ENCODE measurements at regions not wholly inside any gene's neighbourhood (a gene's known extent, or its start where the extent isn't known, plus 50 kb on each side); places are given as distances from the start of the nearest gene placed in this dataset.

DNA sequence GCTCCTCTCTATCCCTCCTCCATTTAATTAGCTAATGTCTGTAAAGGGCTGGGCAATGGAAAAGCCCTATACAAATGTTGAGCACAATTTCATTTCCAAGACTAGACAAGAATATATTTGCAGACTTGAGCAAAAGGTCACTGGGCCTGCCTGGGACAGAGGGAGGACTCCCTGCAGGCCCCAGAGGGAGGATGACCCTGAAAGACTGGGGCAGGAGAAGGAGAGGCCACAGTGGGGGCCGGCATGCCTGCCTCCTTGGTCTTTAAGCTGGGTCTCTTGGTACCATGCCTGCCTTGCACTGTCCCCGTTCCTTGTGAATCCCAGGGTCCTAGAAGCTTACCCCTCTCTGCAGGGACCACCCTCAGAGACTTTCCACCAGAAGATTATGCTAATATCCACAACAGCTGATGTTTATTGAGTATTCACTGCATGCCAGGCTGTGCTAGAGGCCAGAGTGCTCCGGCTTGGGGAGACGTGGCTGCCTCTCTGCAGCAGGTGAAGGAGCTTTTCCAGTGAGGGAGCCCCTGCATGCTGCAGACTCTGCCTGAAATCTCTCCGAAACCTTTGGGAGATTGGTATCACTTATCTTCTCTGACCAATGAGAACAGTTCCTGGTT lies 72.7 kb upstream of the HSPA9 start:
- intact Hi-C loops (cut with micrococcal nuclease): loop anchor here (10.0 kb wide), 1 partner anchor 507 kb away; no protein-coding TSS in a partner anchor

More for the DNA sequence above, 72.7 kb upstream of the HSPA9 start:
- Histone ChIP-seq H3K18ac (ENCODE audit: low read depth, low read length) (no peak overlapping the region), H3K79me1 (ENCODE audit: low read depth in 1 of 2, low read length in 2 of 2) (no peaks in the 10 kb centered on the region), H3K4me1 (ENCODE audit: control insufficient read depth, insufficient read depth, low read length) (peaks cover 2% of the 10 kb centered on the region; the same call in 1 of the 2 replicates), H3K27ac (ENCODE audit: insufficient read depth, low read length) (no peak overlapping the region), H3K36me3 (ENCODE audit: control insufficient read depth, insufficient read depth, low read length) (no peaks in the 10 kb centered on the region), H3K56ac (ENCODE audit: extremely low read depth, insufficient read depth, low read length) (no peak overlapping the region), H2AFZ (replicated peaks; ENCODE audit: low read length, poor library complexity) (no peak overlapping the region), H4K8ac (ENCODE audit: low read depth in 2 of 2, low read length in 2 of 2) (no peak overlapping the region), H2AK5ac (ENCODE audit: low read depth, low read length) (no peak overlapping the region), H3K9me1 (ENCODE audit: insufficient read depth, low read length) (no peaks in the 10 kb centered on the region), H3K4ac (ENCODE audit: low read depth, low read length) (no peak overlapping the region), H2BK20ac (ENCODE audit: low read depth, low read length) (no peak overlapping the region), H3K4me2 (ENCODE audit: low read depth, low read length) (no peak overlapping the region), H3K9ac (ENCODE audit: low read depth, low read length) (no peak overlapping the region), H3K9me3 (ENCODE audit: control insufficient read depth, insufficient read depth, low read length) (no peaks in the 10 kb centered on the region), H3K23ac (ENCODE audit: low read depth, low read length) (no peak overlapping the region), H4K91ac (ENCODE audit: insufficient read depth, low read depth, low read length) (no peak overlapping the region), H4K20me1 (ENCODE audit: insufficient read depth, low read length) (no peaks in the 10 kb centered on the region), H3K4me3 (ENCODE audit: insufficient read depth, low read depth, low read length) (no peak overlapping the region), H2AK9ac (replicated peaks; ENCODE audit: low read depth, low read length, poor library complexity) (no peak overlapping the region), H3K27me3 (ENCODE audit: control insufficient read depth, insufficient read depth, low read length) (peaks cover 50% of the 10 kb centered on the region), H2BK5ac (ENCODE audit: low read depth, low read length, poor library complexity, severe bottlenecking) (no peak overlapping the region), H4K5ac (ENCODE audit: low read depth, low read length) (no peak overlapping the region), H3K14ac (replicated peaks; ENCODE audit: low read depth, low read length) (no peak overlapping the region), H2BK15ac (ENCODE audit: low read depth, low read length) (no peak overlapping the region), H2BK120ac (ENCODE audit: low read depth, low read length) (no peak overlapping the region)
- TF ChIP-seq CEBPB (IDR thresholded peaks at IDR 0.05; ENCODE audit: low read depth, low read length): no peak
- TF ChIP-seq RFX5 (IDR thresholded peaks at IDR 0.05; ENCODE audit: low read depth, low read length): no peak
- TF ChIP-seq POLR2A (IDR thresholded peaks at IDR 0.05; ENCODE audit: low read depth, low read length): no peak
- no peak for TF ChIP-seq MXI1 (IDR thresholded peaks at IDR 0.05; ENCODE audit: borderline replicate concordance, low read depth, low read length)
- no peak for TF ChIP-seq NFE2L2 (IDR thresholded peaks at IDR 0.05; ENCODE audit: low read depth, low read length)
- TF ChIP-seq, protein P1, sequence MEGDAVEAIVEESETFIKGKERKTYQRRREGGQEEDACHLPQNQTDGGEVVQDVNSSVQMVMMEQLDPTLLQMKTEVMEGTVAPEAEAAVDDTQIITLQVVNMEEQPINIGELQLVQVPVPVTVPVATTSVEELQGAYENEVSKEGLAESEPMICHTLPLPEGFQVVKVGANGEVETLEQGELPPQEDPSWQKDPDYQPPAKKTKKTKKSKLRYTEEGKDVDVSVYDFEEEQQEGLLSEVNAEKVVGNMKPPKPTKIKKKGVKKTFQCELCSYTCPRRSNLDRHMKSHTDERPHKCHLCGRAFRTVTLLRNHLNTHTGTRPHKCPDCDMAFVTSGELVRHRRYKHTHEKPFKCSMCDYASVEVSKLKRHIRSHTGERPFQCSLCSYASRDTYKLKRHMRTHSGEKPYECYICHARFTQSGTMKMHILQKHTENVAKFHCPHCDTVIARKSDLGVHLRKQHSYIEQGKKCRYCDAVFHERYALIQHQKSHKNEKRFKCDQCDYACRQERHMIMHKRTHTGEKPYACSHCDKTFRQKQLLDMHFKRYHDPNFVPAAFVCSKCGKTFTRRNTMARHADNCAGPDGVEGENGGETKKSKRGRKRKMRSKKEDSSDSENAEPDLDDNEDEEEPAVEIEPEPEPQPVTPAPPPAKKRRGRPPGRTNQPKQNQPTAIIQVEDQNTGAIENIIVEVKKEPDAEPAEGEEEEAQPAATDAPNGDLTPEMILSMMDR (conservative IDR thresholded peaks at IDR 0.05; ENCODE audit: low read depth, low read length): no peak
- no peak for TF ChIP-seq RAD21 (IDR thresholded peaks at IDR 0.05; ENCODE audit: low read length)
- no peak for TF ChIP-seq CHD1 (IDR thresholded peaks at IDR 0.05; ENCODE audit: low read depth, low read length)
- no peak for TF ChIP-seq RCOR1 (IDR thresholded peaks at IDR 0.05; ENCODE audit: insufficient replicate concordance, low read length)
- no peak for TF ChIP-seq SMC3 (IDR thresholded peaks at IDR 0.05; ENCODE audit: low read depth, low read length)
- TF ChIP-seq, protein P2, sequence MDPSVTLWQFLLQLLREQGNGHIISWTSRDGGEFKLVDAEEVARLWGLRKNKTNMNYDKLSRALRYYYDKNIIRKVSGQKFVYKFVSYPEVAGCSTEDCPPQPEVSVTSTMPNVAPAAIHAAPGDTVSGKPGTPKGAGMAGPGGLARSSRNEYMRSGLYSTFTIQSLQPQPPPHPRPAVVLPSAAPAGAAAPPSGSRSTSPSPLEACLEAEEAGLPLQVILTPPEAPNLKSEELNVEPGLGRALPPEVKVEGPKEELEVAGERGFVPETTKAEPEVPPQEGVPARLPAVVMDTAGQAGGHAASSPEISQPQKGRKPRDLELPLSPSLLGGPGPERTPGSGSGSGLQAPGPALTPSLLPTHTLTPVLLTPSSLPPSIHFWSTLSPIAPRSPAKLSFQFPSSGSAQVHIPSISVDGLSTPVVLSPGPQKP (IDR thresholded peaks at IDR 0.05; ENCODE audit: borderline replicate concordance, low read depth, low read length): no peak
- TF ChIP-seq, protein P3, sequence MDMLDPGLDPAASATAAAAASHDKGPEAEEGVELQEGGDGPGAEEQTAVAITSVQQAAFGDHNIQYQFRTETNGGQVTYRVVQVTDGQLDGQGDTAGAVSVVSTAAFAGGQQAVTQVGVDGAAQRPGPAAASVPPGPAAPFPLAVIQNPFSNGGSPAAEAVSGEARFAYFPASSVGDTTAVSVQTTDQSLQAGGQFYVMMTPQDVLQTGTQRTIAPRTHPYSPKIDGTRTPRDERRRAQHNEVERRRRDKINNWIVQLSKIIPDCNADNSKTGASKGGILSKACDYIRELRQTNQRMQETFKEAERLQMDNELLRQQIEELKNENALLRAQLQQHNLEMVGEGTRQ (IDR thresholded peaks at IDR 0.05; ENCODE audit: low read depth, low read length): no peak
- no peak for TF ChIP-seq MAZ (IDR thresholded peaks at IDR 0.05; ENCODE audit: borderline replicate concordance, low read depth, low read length)
- no TSS peak for BruUV-seq (replicated peaks)
- ATAC-seq (ENCODE audit: low read depth) (no peak), DNase-seq (no peak)
- CTCF ChIA-PET: interaction anchor here (0.6 kb wide), 1 partner anchor 561 kb away, joined by 3 read pairs; no protein-coding TSS in a partner anchor
- WGBS, 2 experiments (ENCODE audit: extremely low coverage in 2 of 2, insufficient read length in 1 of 2): no CpG with 5 or more reads among the region's 5 CpGs
- in situ Hi-C loops (cut with MboI; ENCODE audit: low sequenced_read_pairs) (loop anchor here (10.0 kb wide), 1 partner anchor 617 kb away; no protein-coding TSS in a partner anchor), dilution Hi-C loops (cut with HindIII; ENCODE audit: low sequenced_read_pairs, unreplicated experiment) (no loop called here)
- POLR2A ChIA-PET (ENCODE audit: unreplicated experiment): no interaction called here

All from IMR-90 (cell line).